BE2C (cell line): ENCODE measurements at regions not wholly inside any gene's neighbourhood (a gene's known extent, or its start where the extent isn't known, plus 50 kb on each side); places are given as distances from the start of the nearest gene placed in this dataset.

ENCODE experiments used
- DNase-seq: peaks from one replicate; pipeline ENCODE4 v3.0.0-alpha.2; 2020
- H3K27me3 ChIP-seq: fragments of 250-450 bp; sonication (Bioruptor Pico); 2 replicates; pipeline ENCODE4 v1.5.1; 2020; ENCODE audit warnings: mild to moderate bottlenecking
- H3K36me3 ChIP-seq: fragments of 250-450 bp; sonication (Bioruptor Pico); 2 replicates; pipeline ENCODE4 v1.5.1; 2020; ENCODE audit warnings: mild to moderate bottlenecking
- H3K4me1 ChIP-seq: fragments of 250-450 bp; sonication (Bioruptor Pico); 2 replicates; pipeline ENCODE4 v1.5.1; 2020
- H3K4me3 ChIP-seq: 2 replicates; pipeline ENCODE4 v1.5.1; 2011; ENCODE audit warnings: low read depth, low read length
- H3K9me3 ChIP-seq: fragments of 250-450 bp; sonication (Bioruptor Pico); 2 replicates; pipeline ENCODE4 v1.5.1; 2020
- TF ChIP-seq, protein P1 (sequence below): IDR thresholded peaks from 2 replicates; pipeline ENCODE4 v1.5.1; 2012; ENCODE audit warnings: mild to moderate bottlenecking, low read depth, low read length

- Histone ChIP-seq H3K4me3 (no peak overlapping the region), H3K9me3 (no peaks in the 10 kb centered on the region), H3K36me3 (no peaks in the 10 kb centered on the region), H3K27me3 (no peaks in the 10 kb centered on the region), H3K4me1 (peaks cover 5% of the 10 kb centered on the region; the same call in 1 of the 2 replicates)
- TF ChIP-seq, protein P1, sequence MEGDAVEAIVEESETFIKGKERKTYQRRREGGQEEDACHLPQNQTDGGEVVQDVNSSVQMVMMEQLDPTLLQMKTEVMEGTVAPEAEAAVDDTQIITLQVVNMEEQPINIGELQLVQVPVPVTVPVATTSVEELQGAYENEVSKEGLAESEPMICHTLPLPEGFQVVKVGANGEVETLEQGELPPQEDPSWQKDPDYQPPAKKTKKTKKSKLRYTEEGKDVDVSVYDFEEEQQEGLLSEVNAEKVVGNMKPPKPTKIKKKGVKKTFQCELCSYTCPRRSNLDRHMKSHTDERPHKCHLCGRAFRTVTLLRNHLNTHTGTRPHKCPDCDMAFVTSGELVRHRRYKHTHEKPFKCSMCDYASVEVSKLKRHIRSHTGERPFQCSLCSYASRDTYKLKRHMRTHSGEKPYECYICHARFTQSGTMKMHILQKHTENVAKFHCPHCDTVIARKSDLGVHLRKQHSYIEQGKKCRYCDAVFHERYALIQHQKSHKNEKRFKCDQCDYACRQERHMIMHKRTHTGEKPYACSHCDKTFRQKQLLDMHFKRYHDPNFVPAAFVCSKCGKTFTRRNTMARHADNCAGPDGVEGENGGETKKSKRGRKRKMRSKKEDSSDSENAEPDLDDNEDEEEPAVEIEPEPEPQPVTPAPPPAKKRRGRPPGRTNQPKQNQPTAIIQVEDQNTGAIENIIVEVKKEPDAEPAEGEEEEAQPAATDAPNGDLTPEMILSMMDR = no peak
- DNase-seq = no peak
Measured at GRCh38 chr2:45223531-45223930, 214.3 kb upstream of the SIX2 start.

GRCh38 chr2:45220227-45220626, 211.0 kb upstream of the SIX2 start:
- TF ChIP-seq, protein P1 = no peak
- Histone ChIP-seq H3K4me3 (no peak overlapping the region; the same call in 1 of the 2 replicates), H3K4me1 (peaks cover 5% of the 10 kb centered on the region; the same call in 1 of the 2 replicates), H3K27me3 (no peaks in the 10 kb centered on the region), H3K9me3 (no peaks in the 10 kb centered on the region), H3K36me3 (no peaks in the 10 kb centered on the region)
- DNase-seq = peak; percentile 50

DNA sequence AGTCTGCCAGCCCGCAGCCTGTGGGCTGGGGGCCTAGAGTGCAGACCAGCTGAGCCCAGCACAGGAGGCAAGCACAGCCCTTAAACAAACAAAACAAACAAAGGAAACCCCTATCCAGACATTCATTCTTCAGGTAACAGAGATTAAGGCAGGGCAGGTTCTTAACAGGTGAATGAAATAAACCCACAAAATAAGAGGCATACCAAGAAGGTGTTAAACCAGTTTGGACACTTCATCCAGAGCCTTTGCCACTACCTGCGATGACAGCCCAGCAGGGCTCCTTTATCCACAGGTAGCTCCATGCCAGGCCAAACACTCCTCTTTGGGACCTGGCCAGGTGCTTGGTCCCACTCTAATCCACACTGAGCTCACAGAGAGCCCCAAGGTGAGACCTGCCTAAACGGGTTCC, 209.7 kb upstream of the SIX2 start:
- no peak for DNase-seq
- H3K4me3 ChIP-seq = no peak overlapping the region
- no peaks in the 10 kb centered on the region for H3K27me3 ChIP-seq
- TF ChIP-seq, protein P1 = no peak
- H3K4me1 ChIP-seq = peaks cover 5% of the 10 kb centered on the region; the same call in 1 of the 2 replicates
- H3K36me3 ChIP-seq = no peaks in the 10 kb centered on the region
- H3K9me3 ChIP-seq = no peaks in the 10 kb centered on the region

DNA sequence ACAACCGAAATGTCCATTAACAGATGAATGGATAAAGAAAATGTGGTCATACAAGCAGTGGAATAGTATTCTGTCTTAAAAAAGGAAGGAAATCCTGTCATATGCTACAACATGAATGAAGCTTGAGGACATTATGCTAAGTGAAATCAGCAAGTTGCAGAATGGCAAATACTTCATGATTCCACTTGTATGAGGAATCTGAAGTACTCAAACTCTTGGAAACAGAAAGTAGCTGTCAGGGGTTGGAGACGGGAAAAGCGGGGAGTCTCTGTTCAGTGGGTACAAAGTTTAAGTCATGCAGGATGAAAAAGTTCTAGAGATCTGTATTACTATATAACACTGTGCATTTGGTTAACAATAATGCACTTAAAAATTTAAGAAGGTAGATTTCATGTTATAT, 209.0 kb upstream of the SIX2 start:
- H3K27me3 ChIP-seq = no peaks in the 10 kb centered on the region
- TF ChIP-seq, protein P1 = no peak
- no peak overlapping the region for H3K4me3 ChIP-seq
- no peak for DNase-seq
- H3K4me1 ChIP-seq = peaks cover 5% of the 10 kb centered on the region; the same call in 1 of the 2 replicates
- H3K9me3 ChIP-seq = no peaks in the 10 kb centered on the region
- H3K36me3 ChIP-seq = no peaks in the 10 kb centered on the region

GRCh38 chr2:45216118-45216517, 206.9 kb upstream of the SIX2 start:
- TF ChIP-seq, protein P1 = no peak
- no peak overlapping the region for H3K4me3 ChIP-seq

GRCh38 chr2:45214550-45214949, 205.3 kb upstream of the SIX2 start:
- no peaks in the 10 kb centered on the region for H3K27me3 ChIP-seq
- TF ChIP-seq, protein P1 = no peak
- H3K4me1 ChIP-seq = no peaks in the 10 kb centered on the region
- no peaks in the 10 kb centered on the region for H3K36me3 ChIP-seq
- DNase-seq = no peak
- no peaks in the 10 kb centered on the region for H3K9me3 ChIP-seq
- no peak overlapping the region for H3K4me3 ChIP-seq

More at GRCh38 chr2:45216118-45216517, 206.9 kb upstream of the SIX2 start:
- Histone ChIP-seq H3K27me3 (no peaks in the 10 kb centered on the region), H3K4me1 (peaks cover 5% of the 10 kb centered on the region; the same call in 1 of the 2 replicates), H3K9me3 (no peaks in the 10 kb centered on the region), H3K36me3 (no peaks in the 10 kb centered on the region)
- no peak for DNase-seq
